GM12878 (cell line): ENCODE measurements at regions not wholly inside any gene's neighbourhood (a gene's known extent, or its start where the extent isn't known, plus 50 kb on each side); places are given as distances from the start of the nearest gene placed in this dataset.
"Not testable (repeated sequence)": the region's sequence is repeated elsewhere in the genome, so short reads cannot be mapped to it uniquely, and the experiment has no call there.

Source experiments
- ATAC-seq: fragments of 200-7000 bp; cut with Tn5 transposase; 3 replicates; pipeline ENCODE4 v1.9.1; 2020; ENCODE audit warnings: mild to moderate bottlenecking, moderate library complexity
- BruUV-seq: library from RNA; stranded (reverse); fragments of 400-500 nt; replicated peaks from 2 replicates; lab custom pipeline; 2021; lab: Mats Ljungman, UMichigan
- CTCF ChIA-PET: fragments of 300-600 bp; sonication (Branson Sonifier 250); formaldehyde crosslinking; extraction: SDS; loops from one replicate; lab custom pipeline; 2021; ENCODE audit warnings: inconsistent platforms; lab: Yijun Ruan, JAX
- POLR2A ChIA-PET: fragments of 350-600 bp; formaldehyde crosslinking; extraction: SDS; loops from one replicate; lab custom pipeline; 2021; ENCODE audit warnings: inconsistent platforms; lab: Charles Lee
- RAD21 ChIA-PET: fragments of 300-600 bp; sonication (Branson Sonifier 250); formaldehyde crosslinking; loops from one replicate; lab custom pipeline; 2023; ENCODE audit warnings: antibody characterized with exemption; ENCODE audit not compliant: unreplicated experiment; lab: Charles Lee
- SMC1A ChIA-PET: fragments of 300-600 bp; sonication (Branson Sonifier 250); formaldehyde crosslinking; loops from one replicate; lab custom pipeline; 2023; ENCODE audit not compliant: unreplicated experiment, uncharacterized antibody; lab: Charles Lee
- DNase-seq: peaks from one replicate; pipeline ENCODE4 v3.0.0-alpha.2; 2011; ENCODE audit warnings: low read depth, low spot score
- FAIRE-seq: peaks from 3 replicates; lab custom pipeline; 2011; peaks lifted over from hg19 to GRCh38; lab: Jason Lieb, UNC
- H2AFZ ChIP-seq: 2 replicates; pipeline ENCODE4 v1.6.0; 2011; ENCODE audit warnings: low read depth, low read length, control low read depth; ENCODE audit not compliant: control insufficient read depth
- H3K27ac ChIP-seq: 2 replicates; pipeline ENCODE4 v1.5.1; 2011; ENCODE audit warnings: control low read depth; ENCODE audit not compliant: control insufficient read depth, insufficient read depth
- H3K27me3 ChIP-seq, 2 experiments: replicated peaks in 1 of 2; 2 replicates each; pipeline versions ENCODE4 v1.6.0 to v1.6.1; 2011; ENCODE audit warnings: low read length in 1 of 2; ENCODE audit not compliant: control insufficient read depth in 2 of 2, insufficient read depth in 2 of 2
- H3K36me3 ChIP-seq, 2 experiments: 2 replicates each; pipeline ENCODE4 v1.5.1; 2011; ENCODE audit warnings: low read length in 1 of 2; ENCODE audit not compliant: control insufficient read depth in 2 of 2, insufficient read depth in 2 of 2
- H3K4me1 ChIP-seq: 2 replicates; pipeline ENCODE4 v1.6.1; 2011; ENCODE audit warnings: mild to moderate bottlenecking, low read length, moderate library complexity, mixed read lengths; ENCODE audit not compliant: control insufficient read depth, insufficient read depth
- H3K4me2 ChIP-seq: 2 replicates; pipeline ENCODE4 v1.6.0; 2011; ENCODE audit warnings: control low read depth; ENCODE audit not compliant: control insufficient read depth, insufficient read depth
- H3K4me3 ChIP-seq: fragments of 200-600 bp; sonication (generic); 2 replicates; pipeline ENCODE4 v1.5.1; 2016
- H3K79me2 ChIP-seq: 2 replicates; pipeline ENCODE4 v1.6.0; 2011; ENCODE audit warnings: low read length; ENCODE audit not compliant: control insufficient read depth, insufficient read depth
- H3K9ac ChIP-seq: 2 replicates; pipeline ENCODE4 v1.8.0; 2011; ENCODE audit warnings: low read length, control low read depth, mixed read lengths; ENCODE audit not compliant: control insufficient read depth, insufficient read depth
- H3K9me3 ChIP-seq: replicated peaks from 3 replicates; pipeline ENCODE4 v1.5.1; 2011; ENCODE audit warnings: mild to moderate bottlenecking, low read length; ENCODE audit not compliant: control insufficient read depth, insufficient read depth
- H4K20me1 ChIP-seq: 2 replicates; pipeline ENCODE4 v1.6.0; 2011; ENCODE audit not compliant: control insufficient read depth, insufficient read depth
- SMARCA5 ChIP-seq: fragments of 450-650 bp; IDR thresholded peaks from 2 replicates; pipeline ENCODE4 v1.6.1; 2017; ENCODE audit warnings: mild to moderate bottlenecking
- ZNF592 ChIP-seq: fragments of 450-650 bp; IDR thresholded peaks from 2 replicates; pipeline ENCODE4 v1.6.1; 2017; ENCODE audit warnings: mild to moderate bottlenecking, moderate library complexity
- WGBS: methylation state at CpG from one replicate; pipeline ENCODE4 v1.1.6; 2016; ENCODE audit warnings: low lambda C conversion rate; ENCODE audit not compliant: insufficient replicate concordance, insufficient coverage; ENCODE audit errors: missing lambda C conversion rate; 5-methylcytosine and 5-hydroxymethylcytosine counted together
- in situ Hi-C: fragments of 300-500 bp; cut with MboI; formaldehyde crosslinking; loops from 9 replicates; pipeline ENCODE4 v1.14.3; 2018; ENCODE audit warnings: mixed read lengths
- intact Hi-C: fragments of 100-400 bp; cut with micrococcal nuclease; formaldehyde crosslinking; loops from one replicate; pipeline ENCODE4 v1.14.2; 2022; ENCODE audit not compliant: unreplicated experiment

- no peak for TF ChIP-seq ZNF592
- no peak for TF ChIP-seq SMARCA5
Observed at GRCh38 chr10:118961436-118961835, 68.1 kb upstream of the NANOS1 start (continued).

- H3K36me3 ChIP-seq, RAD21 ChIA-PET, DNase-seq, SMC1A ChIA-PET, H3K4me3 ChIP-seq, H3K79me2 ChIP-seq, H3K27ac ChIP-seq, POLR2A ChIA-PET, H3K4me1 ChIP-seq, H4K20me1 ChIP-seq, FAIRE-seq, intact Hi-C loops, H2AFZ ChIP-seq, H3K4me2 ChIP-seq, H3K27me3 ChIP-seq, CTCF ChIA-PET, H3K9ac ChIP-seq, BruUV-seq, H3K9me3 ChIP-seq, ATAC-seq, in situ Hi-C loops: not testable (repeated sequence)
- WGBS, result 47% methylated on average over 7 of the region's 7 CpGs
Observed at GRCh38 chr10:118962331-118962868, 67.1 kb upstream of the NANOS1 start.
